K562 (cell line): ENCODE measurements at regions not wholly inside any gene's neighbourhood (a gene's known extent, or its start where the extent isn't known, plus 50 kb on each side); places are given as distances from the start of the nearest gene placed in this dataset.

ENCODE experiments used
- ATAC-seq: fragments of 200-7000 bp; cut with Tn5 transposase; 3 replicates; pipeline ENCODE4 v1.9.1; 2020; ENCODE audit warnings: moderate library complexity
- BruUV-seq: library from RNA; stranded (reverse); fragments of 400-500 nt; replicated peaks from 2 replicates; lab custom pipeline; 2021; lab: Mats Ljungman, UMichigan
- CTCF ChIA-PET: fragments of 300-600 bp; formaldehyde crosslinking; extraction: SDS; loops from one replicate; lab custom pipeline; 2021; ENCODE audit warnings: low intra/inter-chr PET ratio; lab: Yijun Ruan, JAX
- POLR2A ChIA-PET: fragments of 300-600, 350-650 bp; sonication (Branson Sonifier 250); formaldehyde crosslinking; extraction: SDS; loops from one replicate; lab custom pipeline; 2021; ENCODE audit warnings: antibody characterized with exemption, inconsistent platforms; lab: Yijun Ruan, JAX
- DNase-seq, 4 experiments: peaks; one replicate each; pipeline versions ENCODE4 v3.0.0 to v3.0.0-alpha.2; 2011 to 2018; ENCODE audit warnings: low spot score in 3 of 4, mixed read lengths in 3 of 4; ENCODE audit errors: extremely low read depth in 1 of 4
- FAIRE-seq: peaks from 2 replicates; lab custom pipeline; 2011; peaks lifted over from hg19 to GRCh38; lab: Jason Lieb, UNC
- H2AFZ ChIP-seq: 2 replicates; pipeline ENCODE4 v1.6.0; 2011; ENCODE audit warnings: low read depth, low read length, control low read depth, inconsistent platforms
- H3K27ac ChIP-seq: fragments of 200-600 bp; 3 replicates; pipeline ENCODE4 v1.8.0; 2011; ENCODE audit warnings: low read depth, mild to moderate bottlenecking, control low read depth, inconsistent platforms, low read length, moderate library complexity, mixed read lengths; ENCODE audit errors: extremely low read depth
- H3K27me3 ChIP-seq, 2 experiments: fragments of 300-600 bp in 1 of 2; 2 replicates in 1 of 2; 3 replicates in 1 of 2; pipeline versions ENCODE4 v1.6.0 to v1.8.0; 2011; ENCODE audit warnings: inconsistent platforms in 2 of 2, low read length in 2 of 2, mild to moderate bottlenecking in 1 of 2, mixed read lengths in 1 of 2, moderate library complexity in 1 of 2; ENCODE audit not compliant: control insufficient read depth in 2 of 2, insufficient read depth in 2 of 2
- H3K36me3 ChIP-seq: fragments of 300-600 bp; 3 replicates; pipeline ENCODE4 v1.8.0; 2011; ENCODE audit warnings: mild to moderate bottlenecking, low read length, inconsistent platforms; ENCODE audit not compliant: control insufficient read depth, insufficient read depth
- H3K4me1 ChIP-seq, 2 experiments: fragments of 200-600 bp in 1 of 2; replicated peaks in 1 of 2; 2 replicates in 1 of 2; 3 replicates in 1 of 2; pipeline versions ENCODE4 v1.5.1 to v1.8.0; 2011; ENCODE audit warnings: inconsistent platforms in 2 of 2, low read length in 2 of 2, mild to moderate bottlenecking in 1 of 2, mixed read lengths in 1 of 2, moderate library complexity in 1 of 2; ENCODE audit not compliant: control insufficient read depth in 2 of 2, insufficient read depth in 2 of 2
- H3K4me2 ChIP-seq: 2 replicates; pipeline ENCODE4 v1.6.1; 2011; ENCODE audit warnings: low read length, control low read depth, inconsistent platforms, mixed read lengths; ENCODE audit not compliant: insufficient read depth
- H3K4me3 ChIP-seq: fragments of 200-600 bp; sonication (generic), shearing (Covaris generic); 2 replicates; pipeline ENCODE4 v1.5.1; 2016; ENCODE audit warnings: control low read depth, inconsistent platforms
- H3K79me2 ChIP-seq: fragments of 200-600 bp; 3 replicates; pipeline ENCODE4 v1.8.0; 2011; ENCODE audit warnings: low read length, inconsistent platforms; ENCODE audit not compliant: control insufficient read depth, insufficient read depth
- H3K9ac ChIP-seq, 2 experiments: 2 replicates each; pipeline versions ENCODE4 v1.6.0 to v1.6.1; 2011; ENCODE audit warnings: low read depth in 2 of 2, low read length in 2 of 2, control low read depth in 1 of 2, inconsistent platforms in 1 of 2, mild to moderate bottlenecking in 1 of 2, mixed read lengths in 1 of 2; ENCODE audit not compliant: insufficient read depth in 1 of 2
- H3K9me1 ChIP-seq: one replicate; pipeline ENCODE4 v1.6.0; 2011; ENCODE audit warnings: inconsistent platforms, mild to moderate bottlenecking, low read length, moderate library complexity; ENCODE audit not compliant: control insufficient read depth, insufficient read depth
- H3K9me3 ChIP-seq: replicated peaks from 2 replicates; pipeline ENCODE4 v1.5.1; 2011; ENCODE audit warnings: low read depth, low read length, inconsistent platforms; ENCODE audit not compliant: control insufficient read depth, insufficient read depth
- H4K20me1 ChIP-seq: replicated peaks from 2 replicates; pipeline ENCODE4 v1.6.1; 2011; ENCODE audit warnings: low read length, inconsistent platforms, mixed read lengths; ENCODE audit not compliant: control insufficient read depth, insufficient read depth
- DLX4 ChIP-seq: fragments of 250-450 bp; sonication (Bioruptor Pico); IDR thresholded peaks from 2 replicates; pipeline ENCODE4 v1.6.1; 2021; ENCODE audit warnings: mild to moderate bottlenecking
- HDAC2 ChIP-seq: fragments of 450-650 bp; IDR thresholded peaks from 2 replicates; pipeline ENCODE4 v1.6.1; 2016; ENCODE audit warnings: mild to moderate bottlenecking
- MCM2 ChIP-seq: fragments of 450-650 bp; IDR thresholded peaks from 2 replicates; pipeline ENCODE4 v1.6.1; 2017; ENCODE audit warnings: low read depth, mild to moderate bottlenecking
- POLR3A ChIP-seq: IDR thresholded peaks from 2 replicates; pipeline ENCODE4 v1.6.1; 2011; ENCODE audit warnings: borderline replicate concordance, mild to moderate bottlenecking, moderate library complexity; ENCODE audit not compliant: insufficient read length, insufficient read depth; ENCODE audit errors: extremely low read depth
- SMARCE1 ChIP-seq: fragments of 450-650 bp; IDR thresholded peaks from 2 replicates; pipeline ENCODE4 v1.7.1; 2016; ENCODE audit warnings: mild to moderate bottlenecking
- ZNF395 ChIP-seq: fragments of 200-800 bp; sonication (Bioruptor generic); IDR thresholded peaks from 2 replicates; pipeline ENCODE4 v1.6.1; 2017; ENCODE audit warnings: missing genetic modification characterization, missing compliant biosample characterization
- ZNF511 ChIP-seq: sonication (generic); formaldehyde crosslinking; IDR thresholded peaks from 2 replicates; pipeline ENCODE4 v1.8.0; 2022; ENCODE audit warnings: mild to moderate bottlenecking, missing genetic modification reagents
- ZNF668 ChIP-seq: fragments of 250-450 bp; sonication (Bioruptor Pico); IDR thresholded peaks from 2 replicates; pipeline ENCODE4 v1.8.0; 2022; ENCODE audit warnings: mild to moderate bottlenecking, inconsistent platforms
- WGBS: fragments of 100-300 bp; shearing (Covaris generic); methylation state at CpG from one replicate; pipeline ENCODE4 v1.1.6; 2016; ENCODE audit warnings: low coverage, mixed read lengths; ENCODE audit not compliant: insufficient coverage; ENCODE audit errors: missing lambda C conversion rate; 5-methylcytosine and 5-hydroxymethylcytosine counted together
- in situ Hi-C: fragments of 300-500 bp; cut with MboI; formaldehyde crosslinking; loops from 4 replicates; pipeline ENCODE4 v1.15.0; 2018; ENCODE audit warnings: inconsistent platforms, mixed read lengths
- intact Hi-C: fragments of 100-400 bp; cut with micrococcal nuclease; formaldehyde crosslinking; loops from 2 replicates; pipeline ENCODE4 v1.14.2; 2022

GRCh38 chr9:106683454-106683853, 179.5 kb upstream of the ZNF462 start (continued):
- TF ChIP-seq ZNF511 (no peak), POLR3A (no peak)

- no peaks in the 10 kb centered on the region for H3K36me3 ChIP-seq
- no peak overlapping the region for H2AFZ ChIP-seq
- no peaks in the 10 kb centered on the region for H3K4me1 ChIP-seq
- no peaks in the 10 kb centered on the region for H3K27me3 ChIP-seq
- no peak overlapping the region for H3K4me2 ChIP-seq
- no peak for TF ChIP-seq DLX4 (CRISPR knock-in tag)
- no peak for TF ChIP-seq SMARCE1
- no peak for TF ChIP-seq HDAC2
- TF ChIP-seq MCM2, result no peak
- TF ChIP-seq ZNF668 (CRISPR knock-in tag), result no peak
- TF ChIP-seq ZNF395 (CRISPR knock-in tag), result no peak
- no peak overlapping the region for H3K9ac ChIP-seq
- intact Hi-C loops, result no loop called here
- in situ Hi-C loops, result no loop called here
- H3K4me3 ChIP-seq, result no peak overlapping the region
- ChIA-PET CTCF (no interaction called here), POLR2A (interaction anchor here (0.7 kb wide), 1 partner anchor 373 kb away, joined by 3 read pairs; no protein-coding TSS in a partner anchor)
- WGBS, result 6% methylated on average over 5 of the region's 11 CpGs
- ATAC-seq (no peak), DNase-seq (no peak), FAIRE-seq (no peak)
- no peaks in the 10 kb centered on the region for H3K79me2 ChIP-seq
- H3K27ac ChIP-seq, result no peak overlapping the region
- H4K20me1 ChIP-seq, result no peaks in the 10 kb centered on the region
- peaks cover 2% of the 10 kb centered on the region for H3K9me3 ChIP-seq
- no TSS peak for BruUV-seq
- no peaks in the 10 kb centered on the region for H3K9me1 ChIP-seq
These were observed 177.8 kb upstream of the ZNF462 start for GRCh38 chr9:106684940-106685695.
